GM21576 (cell line): ENCODE measurements at regions not wholly inside any gene's neighbourhood (a gene's known extent, or its start where the extent isn't known, plus 50 kb on each side); places are given as distances from the start of the nearest gene placed in this dataset.

Experiments used
- ATAC-seq: cut with Tn5 transposase; IDR thresholded peaks from one replicate; pipeline ENCODE4 v1.9.1; 2021; ENCODE audit warnings: mild to moderate bottlenecking, moderate library complexity; ENCODE audit not compliant: unreplicated experiment

DNA sequence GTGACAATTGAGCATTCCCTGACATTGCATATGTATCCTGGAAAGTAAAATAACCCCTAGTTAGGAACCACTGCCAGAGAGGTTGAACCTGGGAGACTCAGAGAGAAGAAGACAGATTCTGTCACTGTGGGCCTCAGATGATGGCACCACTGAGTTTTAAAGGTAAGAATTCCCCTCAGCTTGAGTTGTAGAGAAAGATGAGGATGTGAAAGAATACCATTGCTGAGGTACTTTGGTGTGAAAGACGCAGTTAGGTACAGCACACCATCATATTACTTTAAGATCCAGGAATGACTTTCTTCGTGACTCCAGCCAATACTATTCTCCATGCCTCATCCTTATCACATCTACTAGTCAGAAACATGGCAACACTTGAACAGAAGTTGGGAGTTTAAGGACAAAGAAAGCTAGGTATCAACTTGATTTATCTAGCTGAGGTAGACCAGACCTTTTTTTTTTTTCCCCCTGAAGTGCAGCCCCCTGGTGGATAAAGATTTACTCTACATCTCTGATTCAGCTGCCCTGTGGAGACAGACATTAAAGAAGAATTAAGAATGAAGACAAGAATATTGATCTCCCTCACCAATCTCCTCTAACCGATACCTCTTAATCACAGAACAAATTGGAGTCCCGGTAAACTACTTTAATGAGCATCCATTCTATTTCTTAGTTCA, 630.5 kb upstream of the FANCL start:
- ATAC-seq: no peak

GRCh38 chr2:58870704-58871103, 629.6 kb upstream of the FANCL start:
- peak; percentile 63 for ATAC-seq

GRCh38 chr2:58866946-58867345, 625.8 kb upstream of the FANCL start:
- no peak for ATAC-seq

- no peak for ATAC-seq
Measured at GRCh38 chr2:58866527-58866926, 625.4 kb upstream of the FANCL start.

- ATAC-seq: peak; percentile 40
Measured at GRCh38 chr2:58866040-58866439, 624.9 kb upstream of the FANCL start.

- peak; percentile 62 for ATAC-seq
Measured at GRCh38 chr2:58865436-58865835, 624.3 kb upstream of the FANCL start.

DNA sequence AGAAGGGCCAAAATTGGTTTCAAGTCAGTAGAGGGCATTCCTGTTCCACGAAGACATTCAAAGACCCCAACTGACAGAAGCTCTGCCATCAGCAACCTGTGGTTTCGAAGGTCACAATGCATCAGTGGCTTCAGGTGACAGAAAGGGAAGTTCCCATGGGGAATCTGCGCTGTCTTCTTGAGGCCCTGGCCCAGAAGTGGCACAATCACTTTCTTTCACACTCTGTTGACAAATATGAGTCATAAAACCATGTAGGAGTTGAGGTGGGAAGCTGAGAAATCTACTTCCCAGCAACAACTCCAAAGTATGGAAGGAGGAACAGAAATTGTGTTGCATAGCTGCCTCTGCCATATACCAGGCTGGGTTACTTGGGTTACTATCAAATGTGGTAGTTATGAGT, 621.1 kb upstream of the FANCL start:
- peak; percentile 37 for ATAC-seq

- ATAC-seq: no peak
Measured at GRCh38 chr2:58860586-58860985, 619.5 kb upstream of the FANCL start.

DNA sequence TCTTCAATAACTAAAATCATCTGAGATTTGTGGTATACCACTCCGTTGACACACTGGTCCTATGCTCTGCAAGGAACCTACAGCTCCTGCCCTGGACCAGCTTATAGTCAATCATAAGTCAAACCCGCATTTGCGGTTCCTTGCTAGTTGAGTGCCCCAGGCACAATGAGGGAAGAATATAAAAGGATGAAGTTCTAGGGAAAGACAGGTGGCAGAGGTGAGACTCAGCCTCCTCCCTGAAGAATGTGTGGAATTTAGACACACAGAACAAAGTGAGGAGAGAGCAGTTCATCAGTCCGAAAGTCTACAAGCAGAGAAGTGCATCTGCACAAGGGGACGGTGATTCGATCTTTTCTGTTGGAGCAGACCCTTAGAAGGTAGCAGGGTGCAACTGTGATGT, 615.0 kb upstream of the FANCL start:
- no peak for ATAC-seq

DNA sequence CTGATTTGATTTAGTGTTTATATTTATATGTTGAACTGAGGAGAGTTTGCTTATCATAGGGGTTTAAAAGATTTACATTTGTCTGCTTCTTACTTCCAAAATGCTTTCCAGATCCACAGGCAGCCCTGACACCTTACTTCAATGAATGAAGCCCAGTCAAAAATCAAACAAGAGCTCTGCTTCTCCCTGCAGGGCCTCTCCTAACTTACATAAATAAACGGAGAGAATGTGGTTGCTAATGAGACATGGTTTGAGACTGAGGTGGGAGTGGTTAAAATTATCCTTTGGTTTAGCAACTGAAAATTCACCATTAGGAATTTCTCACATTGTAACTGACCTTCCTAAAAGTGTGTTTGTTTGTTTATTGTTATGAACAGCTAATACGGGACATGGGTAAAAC, 612.3 kb upstream of the FANCL start:
- no peak for ATAC-seq

DNA sequence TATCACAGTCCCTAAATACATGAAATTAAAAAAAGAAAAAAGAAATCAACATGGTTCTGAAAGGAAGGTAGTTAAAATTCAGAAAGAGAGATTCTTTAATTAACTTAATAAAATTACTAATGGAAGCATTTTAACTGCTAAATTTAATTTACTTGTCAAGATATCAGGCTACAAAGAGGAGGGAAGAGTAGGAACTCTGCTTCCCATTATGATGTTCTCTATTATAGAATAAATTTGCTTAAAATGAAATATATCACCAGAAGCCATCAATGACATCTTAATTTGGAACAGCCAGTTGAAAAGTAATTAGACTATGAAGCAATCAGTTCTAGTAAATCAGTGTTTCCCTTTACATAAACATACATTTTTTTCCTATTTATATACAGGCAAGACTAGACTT, 611.8 kb upstream of the FANCL start:
- no peak for ATAC-seq

GRCh38 chr2:58852243-58852642, 611.1 kb upstream of the FANCL start:
- no peak for ATAC-seq

- ATAC-seq: no peak
Measured at GRCh38 chr2:58851598-58851997, 610.5 kb upstream of the FANCL start.

DNA sequence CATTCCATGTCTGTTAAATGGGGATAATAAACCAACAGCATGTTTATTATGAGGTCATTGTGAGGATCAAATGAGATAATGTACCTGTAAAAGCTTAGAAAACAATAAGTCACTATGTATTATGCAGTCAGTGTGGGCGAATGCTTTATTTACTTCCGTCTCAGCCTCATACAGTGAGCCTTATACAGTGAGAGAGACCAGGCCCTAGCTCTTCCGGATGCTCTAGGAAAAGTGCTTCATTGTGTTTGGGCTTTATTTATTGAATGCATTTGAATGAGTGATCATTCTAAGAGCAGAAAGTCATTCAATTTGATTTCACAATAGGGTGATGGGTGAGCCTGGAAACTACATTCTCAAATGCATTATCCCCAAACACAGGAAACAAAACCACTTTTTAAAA, 603.9 kb upstream of the FANCL start:
- ATAC-seq: no peak

- ATAC-seq: no peak
Measured at GRCh38 chr2:58842501-58843155, 601.5 kb upstream of the FANCL start.

DNA sequence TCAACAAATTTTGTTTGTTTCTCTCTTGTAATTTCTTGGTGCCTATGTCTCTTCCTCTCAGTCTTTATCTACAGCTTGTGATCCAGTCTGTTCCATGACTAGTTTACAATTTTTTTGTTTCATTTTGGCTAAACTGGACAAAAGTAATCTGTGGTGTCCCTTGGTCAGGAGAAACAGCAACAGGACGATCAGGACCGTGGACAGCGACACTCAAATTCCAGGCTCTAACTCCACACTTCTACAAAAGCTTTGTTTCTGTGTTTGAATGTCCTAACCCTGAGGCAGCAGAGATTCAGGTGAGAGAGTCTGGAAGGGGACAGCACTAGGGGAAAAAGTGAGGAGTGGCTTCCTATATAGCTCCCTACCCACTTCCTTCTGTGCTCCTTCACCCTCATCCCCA, 593.3 kb upstream of the FANCL start:
- ATAC-seq: no peak

GRCh38 chr2:58826795-58827194, 585.7 kb upstream of the FANCL start:
- no peak for ATAC-seq

GRCh38 chr2:58812771-58813344, 571.7 kb upstream of the FANCL start:
- no peak for ATAC-seq

DNA sequence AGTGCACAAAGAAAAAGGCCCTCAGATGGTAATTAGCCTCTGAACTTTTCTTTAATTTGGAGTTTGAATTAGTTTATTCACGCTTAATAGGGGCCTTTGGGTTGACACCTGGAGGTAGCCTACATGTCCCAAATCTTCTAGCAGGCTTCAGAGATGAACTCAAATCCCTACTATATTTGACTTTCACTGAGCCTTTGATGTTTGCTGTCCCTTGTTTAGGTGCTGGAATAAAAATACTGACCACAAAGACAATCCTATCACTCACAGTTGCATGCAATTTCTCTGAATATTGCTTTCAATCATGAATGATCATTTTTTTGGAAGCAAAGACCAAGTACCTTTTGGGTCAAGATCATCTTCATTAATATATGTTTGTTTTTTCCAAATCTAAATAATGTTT, 564.0 kb upstream of the FANCL start:
- ATAC-seq: no peak

GRCh38 chr2:58803192-58803591, 562.1 kb upstream of the FANCL start:
- no peak for ATAC-seq

- ATAC-seq: no peak
Measured at GRCh38 chr2:58800881-58801280, 559.8 kb upstream of the FANCL start.

GRCh38 chr2:58798676-58799208, 557.6 kb upstream of the FANCL start:
- no peak for ATAC-seq
